GM19023 (cell line): ENCODE measurements at regions not wholly inside any gene's neighbourhood (a gene's known extent, or its start where the extent isn't known, plus 50 kb on each side); places are given as distances from the start of the nearest gene placed in this dataset.
"Not testable (repeated sequence)": the region's sequence is repeated elsewhere in the genome, so short reads cannot be mapped to it uniquely, and the experiment has no call there.

ENCODE experiments used
- ATAC-seq: cut with Tn5 transposase; IDR thresholded peaks from one replicate; pipeline ENCODE4 v1.9.1; 2021; ENCODE audit warnings: mild to moderate bottlenecking, moderate library complexity; ENCODE audit not compliant: unreplicated experiment

DNA sequence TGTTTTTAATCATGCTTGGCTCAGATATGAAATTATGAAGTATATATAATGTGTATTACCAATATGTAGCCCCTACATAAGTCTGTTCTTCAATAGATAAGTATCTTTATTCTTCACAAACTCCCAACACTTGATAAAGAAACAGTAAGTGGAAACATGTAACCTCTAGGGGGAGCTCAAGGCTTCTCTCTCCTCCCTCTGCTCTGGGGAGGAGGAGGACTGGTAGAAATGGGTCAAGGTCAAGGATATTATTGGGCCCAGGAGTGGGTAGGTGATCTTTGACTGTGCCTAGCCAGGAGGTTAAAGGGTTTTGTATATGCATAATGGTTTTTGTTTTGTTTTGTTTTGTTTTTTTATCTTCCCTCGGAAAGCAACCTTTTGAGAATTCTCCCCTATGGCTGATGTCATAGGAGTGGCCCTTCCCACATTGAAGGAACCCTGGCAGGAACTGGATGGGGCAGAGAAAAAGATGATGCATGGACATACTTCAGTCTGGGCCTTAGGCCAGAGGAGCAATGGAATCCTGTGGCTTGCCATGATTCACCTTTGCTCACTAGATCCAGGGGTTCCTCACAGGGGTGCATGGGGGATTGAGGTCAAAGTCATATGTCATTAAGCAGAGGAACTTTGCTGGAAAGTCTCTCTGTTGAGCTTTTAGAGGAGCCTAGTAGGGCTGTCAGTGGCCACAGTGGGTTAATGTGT lies 460.3 kb downstream of the MID1IP1 start:
- no peak for ATAC-seq

DNA sequence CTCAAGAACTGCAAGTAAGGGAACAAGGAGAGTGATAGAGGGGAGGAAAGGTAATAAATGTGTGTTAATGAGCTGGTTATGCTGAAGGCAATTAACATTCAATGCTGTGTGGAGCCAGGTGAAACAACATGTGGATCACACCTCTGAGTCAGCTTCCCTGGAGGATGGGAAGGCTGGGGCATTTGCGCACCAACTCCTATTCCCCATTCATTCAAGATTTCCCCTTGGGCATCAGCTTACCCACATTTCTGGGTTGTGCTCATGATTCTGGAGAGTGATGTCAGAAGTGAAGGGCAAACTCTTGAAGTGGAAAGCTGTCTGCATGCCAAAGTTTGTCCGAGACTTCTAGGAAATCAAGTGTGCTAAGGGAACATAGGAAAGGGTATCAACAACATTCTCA lies 461.4 kb downstream of the MID1IP1 start:
- ATAC-seq, result no peak

DNA sequence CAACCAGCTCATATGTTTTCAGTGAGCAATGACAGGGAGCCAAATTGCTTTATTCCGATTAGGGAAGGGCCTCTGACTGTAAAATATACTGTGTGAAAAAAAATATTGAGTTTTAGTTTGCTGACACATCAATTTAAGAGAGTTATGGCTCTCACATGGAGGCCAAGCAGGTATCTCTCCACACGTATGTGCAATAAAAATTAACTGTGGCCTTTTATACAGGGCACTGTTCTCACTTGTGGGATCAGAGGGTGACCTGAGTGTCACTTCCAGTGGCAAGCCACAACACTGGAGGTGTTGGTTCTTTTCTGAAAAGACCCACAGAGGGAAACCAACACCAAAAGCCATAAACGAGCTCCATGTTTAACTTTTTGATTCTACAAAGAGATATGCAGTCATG lies 462.8 kb downstream of the MID1IP1 start:
- no peak for ATAC-seq

DNA sequence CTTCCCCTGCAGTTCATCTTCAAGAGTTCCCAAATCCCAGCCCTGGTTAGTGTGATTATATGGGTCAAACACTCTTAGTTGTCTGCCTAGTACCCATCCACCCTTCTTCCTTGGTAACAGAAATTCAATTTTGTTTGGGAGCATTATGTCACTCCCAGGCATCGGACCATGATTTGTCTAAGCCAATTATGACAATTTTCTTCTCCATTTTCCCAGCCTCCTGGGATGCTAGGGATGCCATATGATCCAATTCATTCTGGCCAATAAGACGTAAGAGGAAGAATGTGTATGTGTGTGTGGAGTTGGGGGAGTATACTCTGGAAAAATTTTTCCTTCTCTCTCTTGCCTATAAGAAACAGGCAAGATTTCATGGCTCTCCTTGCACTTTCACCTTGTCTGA lies 465.9 kb downstream of the MID1IP1 start:
- ATAC-seq, result no peak

DNA sequence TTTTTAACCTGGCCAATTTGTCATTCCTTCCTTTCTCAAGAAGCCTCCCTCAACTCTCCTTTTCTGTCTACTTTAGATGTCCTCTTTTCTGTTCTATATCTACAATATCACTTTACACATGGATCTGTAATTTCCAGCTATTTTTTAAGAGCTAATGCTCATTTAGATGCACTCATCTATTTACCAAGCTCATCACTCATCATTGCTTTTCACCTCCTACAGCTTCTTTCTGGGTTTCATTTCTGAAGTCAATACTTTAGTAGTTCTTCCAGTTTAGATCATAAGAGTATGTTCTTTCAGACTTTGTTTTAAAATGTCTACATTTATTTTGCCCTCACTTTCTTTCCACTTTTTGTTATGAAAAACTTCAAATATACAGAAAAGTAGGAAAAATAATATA lies 466.9 kb downstream of the MID1IP1 start:
- ATAC-seq, result no peak

DNA sequence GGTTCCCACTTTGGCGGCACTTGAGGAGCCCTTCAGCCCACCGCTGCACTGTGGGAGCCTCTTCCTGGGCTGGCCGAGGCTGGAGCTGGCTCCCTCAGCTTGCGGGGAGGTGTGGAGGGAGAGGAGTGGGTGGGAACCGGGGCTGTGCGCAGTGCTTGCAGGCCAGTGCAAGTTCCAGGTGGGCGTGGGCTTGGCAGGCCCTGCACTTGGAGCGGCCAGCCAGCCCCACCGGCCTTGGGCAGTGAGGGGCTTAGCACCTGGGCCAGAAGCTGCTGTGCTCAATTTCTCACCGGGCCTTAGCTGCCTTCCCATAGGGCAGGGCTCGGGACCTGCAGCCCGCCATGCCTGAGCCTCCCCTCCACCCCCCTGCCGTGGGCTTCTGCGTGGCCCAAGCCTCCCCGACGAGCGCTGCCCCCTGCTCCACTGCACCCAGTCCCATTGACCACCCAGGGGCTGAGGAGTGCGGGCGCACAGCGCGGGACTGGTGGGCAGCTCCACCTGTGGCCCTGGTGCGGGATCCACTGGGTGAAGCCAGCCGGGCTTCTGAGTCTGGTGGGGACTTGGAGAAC lies 474.3 kb downstream of the MID1IP1 start:
- ATAC-seq, result no peak

DNA sequence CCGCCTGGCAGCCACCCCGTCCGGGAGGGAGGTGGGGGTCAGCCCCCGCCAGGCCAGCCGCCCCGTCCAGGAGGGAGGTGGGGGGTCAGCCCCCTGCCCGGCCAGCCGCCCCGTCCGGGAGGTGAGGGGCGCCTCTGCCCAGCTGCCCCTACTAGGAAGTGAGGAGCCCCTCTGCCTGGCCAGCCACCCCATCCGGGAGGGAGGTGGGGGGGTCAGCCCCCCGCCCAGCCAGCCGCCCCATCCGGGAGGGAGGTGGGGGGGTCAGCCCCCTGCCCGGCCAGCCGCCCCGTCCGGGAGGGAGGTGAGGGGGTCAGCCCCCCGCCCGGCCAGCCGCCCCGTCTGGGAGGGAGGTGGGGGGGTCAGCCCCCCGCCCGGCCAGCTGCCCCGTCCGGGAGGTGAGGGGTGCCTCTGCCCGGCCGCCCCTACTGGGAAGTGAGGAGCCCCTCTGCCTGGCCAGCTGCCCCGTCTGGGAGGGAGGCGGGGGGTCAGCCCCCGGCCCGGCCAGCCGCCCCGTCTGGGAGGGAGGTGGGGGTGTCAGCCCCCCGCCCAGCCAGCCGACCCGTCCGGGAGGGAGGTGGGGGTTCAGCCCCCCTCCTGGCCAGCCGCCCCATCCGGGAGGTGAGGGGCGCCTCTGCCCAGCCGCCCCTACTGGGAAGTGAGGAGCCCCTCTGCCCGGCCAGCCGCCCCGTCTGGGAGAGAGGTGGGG lies 476.6 kb downstream of the MID1IP1 start:
- not testable (repeated sequence) for ATAC-seq

DNA sequence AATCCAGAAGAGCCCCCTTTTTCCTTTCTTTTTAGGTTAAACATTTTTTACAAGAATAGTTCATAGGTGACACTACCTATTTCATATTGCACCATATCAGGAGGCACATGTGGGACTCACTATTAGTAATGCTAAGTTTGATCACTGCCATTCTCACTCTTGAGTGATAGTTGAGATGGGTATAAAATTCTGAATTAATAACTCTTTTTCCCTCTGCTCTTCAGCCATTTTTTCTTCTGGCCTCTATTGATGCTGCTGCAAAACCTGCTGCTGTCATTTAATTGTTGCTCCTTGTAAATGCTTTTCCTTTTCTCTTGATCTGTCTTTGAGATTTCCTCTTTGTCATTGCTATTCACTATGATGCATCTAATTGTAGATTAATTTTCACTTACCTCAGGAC lies 482.0 kb downstream of the MID1IP1 start:
- no peak for ATAC-seq

DNA sequence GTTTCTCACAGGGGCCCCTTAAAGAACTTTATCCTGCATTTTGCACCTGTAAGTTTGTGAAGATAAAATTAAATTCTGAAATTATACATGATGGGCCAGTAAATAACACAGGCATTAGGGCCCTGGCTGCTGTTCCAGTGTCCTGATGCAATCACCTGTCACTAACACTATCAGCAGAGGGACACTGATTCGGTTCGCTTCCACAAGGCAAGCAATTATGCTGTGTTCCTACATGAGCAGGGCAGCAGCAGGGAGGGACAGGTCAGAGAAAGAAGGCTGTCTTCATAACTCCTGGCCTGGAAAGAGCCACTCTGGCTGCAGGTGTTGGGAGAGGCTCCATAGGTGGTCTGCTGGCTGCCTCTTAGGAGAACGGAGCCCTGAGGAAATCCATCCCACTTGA lies 487.3 kb downstream of the MID1IP1 start:
- no peak for ATAC-seq

DNA sequence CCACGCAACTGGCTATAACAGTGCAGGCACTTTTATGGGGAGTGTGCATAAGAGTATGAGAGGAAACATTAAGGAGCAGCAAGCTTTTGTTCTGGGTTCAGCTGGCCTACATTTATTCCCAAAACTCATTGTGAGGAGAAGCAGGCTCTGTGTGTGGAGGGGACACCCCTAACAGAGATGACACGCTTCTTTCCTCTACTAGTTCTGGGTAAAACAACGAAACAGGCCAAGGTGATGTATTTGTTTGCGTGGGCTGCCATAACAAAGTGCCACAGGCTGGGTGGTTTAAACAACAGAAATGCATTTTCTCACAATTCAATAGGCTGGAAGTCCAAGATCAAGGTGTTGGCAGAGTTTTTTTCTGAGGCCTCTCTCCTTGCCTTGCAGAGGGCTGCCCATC lies 488.6 kb downstream of the MID1IP1 start:
- ATAC-seq, result no peak

DNA sequence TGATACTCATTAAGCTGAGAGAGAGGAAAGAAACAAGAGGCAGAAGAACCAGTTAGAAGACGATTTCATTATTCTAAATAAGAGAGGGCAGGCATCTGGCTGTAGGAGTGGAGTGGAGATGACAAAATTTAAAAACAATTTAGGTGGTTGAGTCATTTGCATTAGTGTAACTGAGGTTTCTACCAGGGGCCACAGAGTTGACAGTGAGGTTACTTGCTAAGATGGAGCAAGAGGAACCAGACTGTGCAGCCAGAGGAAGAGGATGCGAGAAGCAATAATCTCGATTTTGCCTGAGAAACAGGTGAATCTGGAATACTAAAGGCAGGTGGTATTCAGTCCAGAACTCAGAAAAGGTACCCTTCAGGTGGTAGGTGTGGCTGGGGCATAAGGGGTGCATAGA lies 491.9 kb downstream of the MID1IP1 start:
- ATAC-seq, result no peak

DNA sequence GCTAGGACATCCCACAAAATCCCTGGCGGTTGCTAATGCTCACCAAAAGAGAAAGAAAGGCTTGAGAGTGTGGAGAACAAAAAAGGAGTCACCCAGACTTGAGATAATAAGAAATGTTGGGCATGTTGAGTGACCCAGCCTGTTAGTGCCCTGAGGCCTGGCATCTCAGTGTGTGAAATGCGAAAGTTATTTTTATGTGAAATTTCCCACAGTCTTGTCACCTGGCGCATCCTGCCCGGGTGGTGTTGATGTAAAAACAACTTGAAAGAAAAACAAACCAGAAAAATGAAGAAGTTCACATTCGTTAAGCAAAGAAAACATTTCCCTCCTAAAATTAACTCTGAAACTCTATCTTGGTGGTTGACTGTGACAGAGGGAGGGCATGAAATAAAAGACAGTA lies 495.2 kb downstream of the MID1IP1 start:
- ATAC-seq, result no peak

DNA sequence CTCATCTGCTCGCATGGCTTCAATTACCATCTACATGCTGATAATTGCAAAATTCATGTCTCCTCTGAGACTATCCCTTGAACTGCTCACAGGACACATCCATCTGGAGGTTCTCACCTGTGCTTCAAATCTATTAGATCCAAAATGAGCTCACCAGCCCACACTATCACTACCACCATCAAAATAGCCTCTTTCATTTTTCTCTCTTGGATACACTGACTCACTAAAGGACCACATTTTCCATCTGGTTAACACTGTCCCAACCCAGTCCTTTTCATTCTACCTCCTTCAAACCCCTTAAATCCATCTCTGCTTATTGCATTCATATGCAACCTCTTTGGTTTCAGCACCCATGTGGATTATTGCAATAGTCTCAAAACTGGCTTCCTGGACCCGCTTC lies 497.6 kb downstream of the MID1IP1 start:
- no peak for ATAC-seq

DNA sequence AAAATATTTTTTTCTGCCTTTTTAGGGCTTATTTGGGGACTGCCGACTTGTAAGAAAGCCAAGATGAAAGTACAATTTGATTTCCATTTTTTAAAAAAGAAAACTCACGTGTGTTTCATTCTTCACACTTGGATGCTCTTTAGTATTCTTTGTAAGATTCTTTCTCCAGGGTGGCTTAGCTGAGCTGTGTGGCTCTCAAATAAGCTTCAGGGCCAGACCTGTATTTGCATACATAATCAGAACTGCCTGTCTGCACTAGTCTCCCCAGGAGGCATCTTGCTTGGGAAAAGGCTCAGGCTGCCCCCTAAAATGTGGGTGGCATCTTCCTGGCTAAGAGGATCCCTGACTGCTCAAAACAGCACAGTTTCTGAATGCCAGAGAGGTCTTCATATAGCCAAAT lies 498.4 kb downstream of the MID1IP1 start:
- no peak for ATAC-seq

DNA sequence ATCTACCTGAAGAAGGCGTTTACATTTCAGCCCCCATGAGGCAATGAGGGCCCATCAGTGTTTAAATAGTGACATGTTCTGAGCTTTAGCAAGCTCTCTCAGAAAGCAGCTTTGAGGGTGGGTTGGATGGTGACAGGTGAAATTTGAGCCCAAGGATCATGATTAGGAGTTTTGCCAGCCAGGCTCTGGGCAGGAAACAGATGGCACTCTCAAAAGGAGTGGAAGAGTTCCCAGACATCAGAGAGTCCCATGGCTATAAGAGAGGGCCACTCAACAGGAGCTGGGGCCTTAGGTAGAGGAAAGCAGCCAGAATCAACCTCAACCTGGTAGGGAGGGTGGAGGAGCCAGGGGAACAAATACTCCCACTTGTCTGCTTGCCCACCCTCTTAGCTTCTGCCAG lies 499.8 kb downstream of the MID1IP1 start:
- no peak for ATAC-seq

DNA sequence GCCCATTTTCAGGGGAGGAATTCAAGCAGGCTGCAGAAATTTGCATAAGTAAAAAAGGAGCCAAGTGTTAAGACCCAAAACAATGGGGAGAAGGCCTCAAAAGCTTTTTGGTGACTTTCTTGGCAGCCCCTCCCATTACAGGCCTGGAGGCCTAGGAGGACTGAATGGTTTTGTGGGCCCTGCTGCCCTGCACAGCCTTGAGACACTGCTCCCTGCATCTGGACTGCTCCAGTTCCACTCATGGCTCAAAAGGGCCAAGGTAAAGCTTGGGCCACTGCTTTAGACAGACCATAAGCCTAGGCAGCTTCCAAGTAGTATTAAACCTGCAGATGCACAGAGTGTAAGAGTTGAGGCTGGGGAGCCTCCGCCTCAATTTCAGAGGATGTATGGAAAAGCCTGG lies 501.6 kb downstream of the MID1IP1 start:
- no peak for ATAC-seq

DNA sequence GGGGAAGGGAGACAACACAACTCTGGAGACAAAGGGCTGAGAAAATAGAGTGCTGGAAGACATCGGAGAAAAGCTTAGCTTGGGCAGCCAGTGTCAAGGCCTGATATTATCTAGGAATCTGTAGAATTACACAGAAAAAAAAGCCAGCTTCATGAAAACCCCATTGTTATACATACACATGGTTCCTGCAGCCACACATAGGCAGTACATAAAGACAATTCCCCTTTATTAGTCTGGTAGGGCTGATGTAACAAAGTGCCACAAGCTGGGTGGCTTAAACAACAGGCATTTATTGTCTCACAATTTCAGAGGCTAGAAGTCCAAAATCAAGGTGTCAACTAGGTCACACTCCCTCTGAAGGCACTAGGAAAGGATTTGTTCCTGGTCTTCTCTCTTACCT lies 503.5 kb downstream of the MID1IP1 start:
- ATAC-seq, result no peak

DNA sequence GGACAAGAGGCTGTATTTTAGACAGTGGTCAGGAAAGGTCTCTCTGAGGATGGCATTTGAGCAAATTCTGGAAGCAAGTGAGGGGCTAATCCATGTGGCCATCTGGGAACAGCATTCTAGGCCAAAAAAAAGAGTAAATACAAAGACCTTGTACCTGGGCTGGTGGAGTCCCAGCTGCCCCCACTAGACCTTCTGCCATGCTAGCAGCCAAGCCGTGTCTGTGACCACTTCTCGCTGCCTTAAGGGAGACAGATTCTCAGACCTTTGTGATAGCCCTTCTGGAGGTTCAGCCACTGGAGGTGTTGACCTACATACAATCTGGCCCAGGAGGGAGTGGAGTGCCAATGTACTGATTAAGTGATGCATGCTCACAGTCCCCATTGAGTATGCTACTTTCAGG lies 506.2 kb downstream of the MID1IP1 start:
- no peak for ATAC-seq

DNA sequence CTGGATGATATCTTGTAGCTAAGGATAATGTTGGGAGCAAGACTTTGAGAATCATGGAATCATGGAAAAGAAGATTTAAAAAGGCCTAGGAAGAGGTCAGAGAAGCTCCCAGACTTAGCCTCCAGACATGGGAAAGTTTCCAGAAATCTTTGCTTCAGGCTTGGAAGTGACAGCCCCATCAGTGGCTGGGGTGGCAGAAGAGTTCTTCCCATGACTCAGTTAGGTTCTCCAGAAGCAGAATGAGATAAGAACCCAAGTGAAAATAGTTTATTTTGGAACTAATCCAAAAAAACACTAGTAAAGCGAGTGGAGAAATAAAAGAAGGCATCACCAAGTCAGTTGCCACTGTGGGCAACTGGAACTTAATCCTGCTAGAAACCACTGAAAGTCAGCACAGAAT lies 506.9 kb downstream of the MID1IP1 start:
- ATAC-seq, result no peak

DNA sequence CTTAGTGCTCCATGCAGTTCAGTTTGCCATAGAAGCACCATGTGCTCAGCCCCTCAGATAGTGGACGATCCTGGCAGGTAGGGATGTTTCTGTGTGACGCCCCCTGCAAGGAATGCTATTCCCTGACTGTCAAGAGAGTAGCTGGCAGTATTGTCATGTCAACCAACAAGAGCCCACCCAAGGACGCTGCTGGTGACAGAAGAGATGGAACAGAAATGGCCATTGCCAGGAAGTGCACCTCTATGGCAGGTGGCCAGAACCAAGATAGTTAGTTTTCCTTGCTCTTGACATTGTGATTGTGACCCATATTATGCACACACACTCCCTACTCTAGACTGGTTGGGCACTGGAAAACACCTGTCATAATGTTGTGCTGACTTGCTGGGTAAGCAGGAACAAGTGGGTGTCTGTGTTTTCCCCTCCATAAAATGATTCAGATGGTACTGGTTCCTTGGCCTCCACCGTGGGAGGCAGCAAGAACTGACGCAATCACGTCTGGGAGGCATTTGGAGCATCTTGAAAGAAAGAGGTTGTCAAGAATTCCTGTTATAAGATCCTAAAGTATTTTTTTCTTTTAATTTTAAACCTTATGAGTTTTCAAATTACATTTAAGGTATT lies 507.9 kb downstream of the MID1IP1 start:
- no peak for ATAC-seq

DNA sequence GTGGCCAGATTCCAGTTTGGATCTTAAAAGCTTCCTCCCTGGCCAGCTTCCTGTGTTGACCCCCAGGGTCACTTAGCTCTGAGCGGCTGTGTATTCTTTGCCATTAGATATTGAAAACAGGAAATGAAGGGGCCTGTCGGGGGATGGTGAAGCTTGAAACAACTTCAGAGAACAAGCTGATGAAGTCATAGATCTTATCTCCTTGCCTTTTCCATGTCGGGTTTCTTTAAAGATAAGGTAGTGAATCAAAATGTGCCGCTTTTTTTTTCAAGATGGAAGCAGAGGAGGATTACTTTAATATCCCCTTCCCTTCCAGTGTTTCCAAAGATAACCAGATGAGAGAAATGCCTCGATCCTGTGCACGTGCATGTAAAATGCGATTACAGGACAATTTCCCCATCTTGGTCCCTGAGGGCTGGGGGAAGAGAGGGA lies 508.5 kb downstream of the MID1IP1 start:
- ATAC-seq, result no peak

DNA sequence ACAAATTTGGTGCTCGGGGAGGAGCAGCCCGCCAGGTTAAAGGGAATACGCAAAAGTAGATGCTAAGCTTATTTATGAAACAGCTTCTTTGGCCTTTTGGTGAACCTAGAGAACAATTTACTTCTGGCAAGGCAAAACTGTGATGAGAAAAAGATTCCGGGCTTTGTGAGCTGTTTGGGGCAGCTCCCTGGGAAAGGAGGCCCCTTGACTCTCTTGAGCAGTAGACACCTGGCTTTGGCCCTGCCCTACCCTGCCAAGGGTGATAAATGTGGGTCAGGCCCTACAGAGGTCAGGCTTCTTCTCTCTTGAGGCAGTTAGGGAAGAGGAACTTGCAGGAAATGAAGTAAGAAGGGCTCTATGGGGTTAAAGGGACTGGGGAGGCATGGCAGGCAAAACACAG lies 509.6 kb downstream of the MID1IP1 start:
- no peak for ATAC-seq
